Adrenal gland (tissue), 5 donors: ENCODE measurements at regions not wholly inside any gene's neighbourhood (a gene's known extent, or its start where the extent isn't known, plus 50 kb on each side); places are given as distances from the start of the nearest gene placed in this dataset.

ENCODE experiments used
- CTCF ChIP-seq, 6 experiments: fragments of 450-650 bp in 4 of 6; fragments of 200-600 bp in 2 of 6; sonication (generic) in 1 of 6; IDR thresholded peaks; 1 replicate in 5 of 6; 2 replicates in 1 of 6; pipeline versions ENCODE4 v1.5.1 to v1.8.0; 2016 to 2021; ENCODE audit warnings: antibody characterized with exemption in 6 of 6, mild to moderate bottlenecking in 2 of 6, moderate library complexity in 1 of 6
- POLR2A ChIP-seq, 2 donors: fragments of 450-650 bp; IDR thresholded peaks; one replicate each; pipeline ENCODE4 v1.6.1; 2017; ENCODE audit warnings: antibody characterized with exemption in 2 of 2, mild to moderate bottlenecking in 2 of 2, moderate library complexity in 1 of 2
- donor health status: DM: no; HTN: no; CAD: no.

GRCh38 chr3:102304550-102304949 is 130.3 kb upstream of the ZPLD1 start:
- TF ChIP-seq POLR2A (IDR thresholded peaks at IDR 0.05) (no peak), CTCF (IDR thresholded peaks at IDR 0.05) (no peak)
